Muscle of leg (tissue), 3 donors: ENCODE measurements at regions not wholly inside any gene's neighbourhood (a gene's known extent, or its start where the extent isn't known, plus 50 kb on each side); places are given as distances from the start of the nearest gene placed in this dataset.

Experiments
- DNase-seq: peaks from one replicate; pipeline ENCODE4 v3.0.0; 2013
- H3K27ac ChIP-seq: one replicate; pipeline ENCODE4 v1.5.1; 2013; ENCODE audit warnings: mild to moderate bottlenecking, low read length, control low read depth
- H3K27me3 ChIP-seq: one replicate; pipeline ENCODE4 v1.6.1; 2013; ENCODE audit warnings: low read length; ENCODE audit not compliant: control insufficient read depth, insufficient read depth
- H3K36me3 ChIP-seq: one replicate; pipeline ENCODE4 v1.6.1; 2013; ENCODE audit warnings: low read length; ENCODE audit not compliant: control insufficient read depth, insufficient read depth
- H3K4me1 ChIP-seq: one replicate; pipeline ENCODE4 v1.6.1; 2013; ENCODE audit warnings: low read length; ENCODE audit not compliant: control insufficient read depth, insufficient read depth
- H3K4me3 ChIP-seq: one replicate; pipeline ENCODE4 v1.5.1; 2013; ENCODE audit warnings: low read length, control low read depth
- H3K9me3 ChIP-seq: replicated peaks from 2 replicates; pipeline ENCODE4 v1.6.1; 2013; ENCODE audit warnings: low read depth, low read length; ENCODE audit not compliant: control insufficient read depth
- WGBS: methylation state at CpG from one replicate; pipeline ENCODE4 v1.1.5; 2013; ENCODE audit warnings: missing lambda C conversion rate; ENCODE audit not compliant: insufficient coverage; 5-methylcytosine and 5-hydroxymethylcytosine counted together

DNA sequence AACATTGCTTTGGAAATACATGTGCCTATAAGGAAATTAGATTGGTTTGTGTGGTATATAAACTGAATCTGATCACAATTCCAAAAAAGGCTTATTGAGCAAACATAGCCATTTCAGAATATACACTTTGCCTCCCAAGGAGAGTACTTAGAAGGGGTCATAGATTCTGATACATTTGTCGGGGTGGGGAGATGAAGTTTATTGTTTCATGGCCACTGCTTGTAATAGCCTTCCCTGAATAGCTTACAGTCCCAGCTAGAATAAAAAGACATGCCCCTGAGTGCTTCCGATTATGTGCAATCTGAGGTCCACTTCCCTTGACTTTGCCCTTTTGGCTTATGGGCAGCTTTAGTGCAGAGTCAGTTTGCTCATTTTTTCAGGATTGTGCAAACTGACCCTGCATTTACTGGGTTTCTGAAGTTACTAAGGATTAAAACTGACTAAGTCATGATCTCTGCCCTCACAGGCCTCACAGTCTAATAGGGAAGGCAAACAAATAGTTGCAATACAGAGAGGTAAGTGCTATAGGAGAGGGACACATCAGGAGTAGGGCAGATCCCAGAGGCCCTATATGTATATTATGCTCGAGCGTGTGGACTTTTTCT lies 184.2 kb downstream of the BLID start:
- no peak overlapping the region for H3K4me3 ChIP-seq
- no peak for DNase-seq
- WGBS = 89% methylated on average over 3 of the region's 4 CpGs

DNA sequence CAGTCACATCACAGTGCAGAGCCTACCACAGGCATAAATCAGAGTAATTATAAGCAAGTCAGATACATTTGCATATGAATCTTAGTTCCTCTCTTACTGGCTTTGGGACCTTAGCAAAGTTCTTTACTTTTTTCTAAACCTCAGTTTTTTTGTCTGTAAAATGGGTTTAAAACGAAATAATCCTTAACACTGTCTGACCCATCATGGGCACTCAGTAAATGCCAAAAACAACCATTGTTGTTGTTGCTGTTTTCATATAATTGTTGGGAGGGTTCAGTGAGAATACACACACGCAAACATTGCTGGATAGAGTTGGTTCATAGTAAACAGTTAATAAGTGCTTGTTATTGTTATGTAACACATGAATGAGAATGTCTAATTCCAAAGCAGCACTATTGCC lies 184.9 kb downstream of the BLID start:
- Histone ChIP-seq H3K36me3 (no peaks in the 10 kb centered on the region), H3K9me3 (no peaks in the 10 kb centered on the region), H3K27me3 (no peaks in the 10 kb centered on the region), H3K27ac (no peak overlapping the region), H3K4me1 (peaks cover 15% of the 10 kb centered on the region), H3K4me3 (no peak overlapping the region)
- no peak for DNase-seq
- WGBS = no CpG with 5 or more reads among the region's 2 CpGs

More for the DNA sequence above, 184.2 kb downstream of the BLID start:
- Histone ChIP-seq H3K27ac (no peak overlapping the region), H3K36me3 (no peaks in the 10 kb centered on the region), H3K27me3 (no peaks in the 10 kb centered on the region), H3K9me3 (no peaks in the 10 kb centered on the region), H3K4me1 (peaks cover 15% of the 10 kb centered on the region)

DNA sequence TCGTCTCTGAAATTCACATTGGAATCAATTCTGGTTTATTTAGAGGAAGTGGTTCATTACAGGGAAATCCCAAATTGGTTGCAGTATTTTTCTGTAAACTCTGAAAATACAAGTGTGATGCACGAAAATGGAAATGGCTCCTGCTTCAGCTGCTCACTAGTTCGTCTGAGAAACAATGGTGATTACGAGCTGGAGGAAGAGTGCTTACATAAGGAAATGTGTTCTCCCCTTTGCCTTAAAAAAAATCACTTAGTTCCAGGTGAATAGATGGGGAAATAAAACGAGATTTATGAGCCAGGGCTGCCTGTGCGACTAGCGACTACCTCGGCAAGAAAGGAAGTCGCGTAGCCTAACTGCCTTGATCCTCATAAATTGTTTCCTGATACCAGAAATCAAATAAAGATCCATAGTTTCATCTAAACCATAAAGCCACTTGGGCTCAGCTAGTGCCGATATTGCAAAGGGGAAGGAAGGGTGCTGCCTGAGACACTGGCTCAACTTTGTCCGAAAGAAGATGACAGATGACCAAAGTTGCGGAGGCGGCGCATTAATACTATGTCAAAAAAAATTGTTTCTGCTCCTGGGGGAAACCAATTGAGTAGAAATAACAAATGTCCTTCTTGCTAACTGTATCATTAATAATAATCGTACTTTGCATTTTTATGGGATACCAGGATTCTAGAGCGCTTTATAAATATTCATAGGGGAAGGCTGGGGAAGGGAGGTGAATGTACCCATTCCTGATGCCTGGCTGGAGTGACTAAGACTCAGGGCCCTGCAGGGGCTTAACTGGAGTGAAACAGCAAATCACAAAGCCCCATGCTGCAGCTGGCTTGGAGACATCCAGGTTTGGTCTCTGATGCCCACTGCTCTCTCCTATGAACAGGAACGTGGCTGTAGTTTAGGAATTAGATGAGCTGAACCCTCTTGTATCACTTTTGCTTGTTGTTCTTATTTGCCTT lies 185.7 kb downstream of the BLID start:
- H3K9me3 ChIP-seq = no peaks in the 10 kb centered on the region

DNA sequence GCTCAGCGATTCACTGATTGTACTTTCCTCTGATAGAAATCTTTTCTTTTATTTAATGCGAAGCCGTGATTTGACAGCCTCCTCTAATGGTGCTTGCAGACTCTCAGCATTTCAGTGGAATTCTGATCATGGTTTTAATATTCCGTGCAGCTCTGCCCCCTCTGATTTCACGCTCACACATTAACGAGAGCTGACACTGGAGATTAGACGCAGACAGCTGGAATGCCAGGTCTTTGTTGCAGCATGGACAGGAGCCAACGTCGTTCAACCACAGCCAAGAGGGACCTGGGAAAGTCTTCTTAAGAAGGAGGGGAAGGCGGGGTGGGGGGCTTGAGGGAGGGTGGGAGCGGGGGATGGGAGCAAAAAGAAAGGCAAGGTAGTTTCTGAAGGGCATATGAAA lies 186.4 kb downstream of the BLID start:
- H3K27ac ChIP-seq = peak overlapping the region; percentile 78
- H3K9me3 ChIP-seq = no peaks in the 10 kb centered on the region
- peaks cover 15% of the 10 kb centered on the region for H3K4me1 ChIP-seq
- no peaks in the 10 kb centered on the region for H3K36me3 ChIP-seq
- WGBS = 0% methylated on average over 4 of the region's 11 CpGs
- DNase-seq = peak; percentile 83
- no peaks in the 10 kb centered on the region for H3K27me3 ChIP-seq
- peak overlapping the region; percentile 29 for H3K4me3 ChIP-seq

More for the DNA sequence above, 185.7 kb downstream of the BLID start:
- WGBS = 0% methylated on average over 2 of the region's 18 CpGs
- Histone ChIP-seq H3K4me1 (peaks cover 15% of the 10 kb centered on the region), H3K36me3 (no peaks in the 10 kb centered on the region), H3K4me3 (peak overlapping the region; percentile 29), H3K27me3 (no peaks in the 10 kb centered on the region), H3K27ac (peak overlapping the region; percentile 78)
- DNase-seq = peak; percentile 71

DNA sequence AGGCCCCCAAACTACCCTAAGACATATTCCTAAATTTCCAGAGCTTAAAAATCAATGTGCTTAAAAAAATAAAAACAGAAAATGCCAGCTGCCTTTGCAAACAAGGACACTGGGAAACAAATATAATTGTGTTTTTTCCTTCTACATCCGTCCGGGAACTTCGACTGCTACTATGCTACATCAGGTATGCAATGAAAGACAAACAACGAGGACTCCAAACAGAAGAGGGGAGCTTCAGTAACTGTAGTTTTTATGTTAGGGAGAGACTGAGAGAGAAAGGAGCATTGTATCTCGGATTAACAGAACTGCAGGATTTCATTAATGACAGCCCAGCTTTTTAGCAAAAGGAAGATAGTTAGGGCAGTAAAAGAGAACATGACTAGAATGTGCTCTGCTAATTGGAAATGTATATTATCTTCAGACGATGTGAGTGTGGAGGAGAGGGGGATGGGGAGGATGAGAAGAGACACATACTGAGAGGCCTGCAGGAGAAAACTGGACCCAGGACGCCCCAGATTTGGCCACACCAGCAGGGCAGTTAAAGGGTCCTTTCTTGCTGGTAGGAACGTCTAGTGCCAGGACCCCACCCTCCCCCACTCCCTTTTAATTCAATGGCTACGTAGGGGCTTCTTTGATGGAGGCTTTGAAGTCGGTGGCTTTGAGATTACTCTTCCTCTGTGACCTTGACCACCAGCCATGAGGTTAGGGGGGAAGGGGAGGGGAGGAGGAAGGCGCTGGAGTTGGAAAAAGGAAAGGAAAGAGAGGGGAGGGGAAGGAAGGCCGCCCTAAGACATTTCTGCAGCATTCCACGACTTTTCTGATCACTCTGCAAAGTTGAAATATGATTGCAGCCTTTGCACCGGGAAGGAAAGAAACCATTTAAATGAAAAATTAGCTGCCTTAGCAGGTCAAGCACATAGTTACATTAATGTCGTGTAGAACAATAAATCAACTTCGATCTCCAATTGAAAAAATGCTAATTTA lies 187.1 kb downstream of the BLID start:
- WGBS = 7% methylated on average over 4 of the region's 16 CpGs
- Histone ChIP-seq H3K36me3 (no peaks in the 10 kb centered on the region), H3K27me3 (no peaks in the 10 kb centered on the region), H3K27ac (peak overlapping the region; percentile 49), H3K9me3 (no peaks in the 10 kb centered on the region), H3K4me3 (peak overlapping the region; percentile 23), H3K4me1 (peaks cover 15% of the 10 kb centered on the region)
- peak; percentile 51 for DNase-seq

DNA sequence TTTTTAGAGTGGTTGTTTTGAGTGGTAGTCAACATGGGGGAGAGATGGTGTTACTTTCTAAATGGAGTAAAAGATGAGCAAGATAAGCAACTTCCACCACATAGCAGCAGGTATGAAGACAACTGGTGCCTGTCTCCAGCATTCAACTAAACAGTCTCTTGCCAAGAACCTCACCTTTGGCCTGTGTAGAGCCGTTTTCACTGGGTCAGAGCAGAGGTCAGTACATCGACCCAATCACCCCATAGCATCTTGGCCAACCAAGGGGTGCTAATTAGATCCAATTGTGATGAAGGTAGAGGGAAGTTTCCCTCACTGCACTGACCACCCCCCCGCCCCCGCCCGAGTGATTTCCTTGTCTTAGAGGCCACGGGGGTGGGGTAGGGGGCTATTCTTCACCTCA lies 188.2 kb downstream of the BLID start:
- Histone ChIP-seq H3K4me1 (peaks cover 15% of the 10 kb centered on the region), H3K27me3 (no peaks in the 10 kb centered on the region), H3K4me3 (no peak overlapping the region), H3K27ac (no peak overlapping the region), H3K36me3 (no peaks in the 10 kb centered on the region), H3K9me3 (no peaks in the 10 kb centered on the region)
- DNase-seq = no peak
- WGBS = no CpG with 5 or more reads among the region's 6 CpGs

DNA sequence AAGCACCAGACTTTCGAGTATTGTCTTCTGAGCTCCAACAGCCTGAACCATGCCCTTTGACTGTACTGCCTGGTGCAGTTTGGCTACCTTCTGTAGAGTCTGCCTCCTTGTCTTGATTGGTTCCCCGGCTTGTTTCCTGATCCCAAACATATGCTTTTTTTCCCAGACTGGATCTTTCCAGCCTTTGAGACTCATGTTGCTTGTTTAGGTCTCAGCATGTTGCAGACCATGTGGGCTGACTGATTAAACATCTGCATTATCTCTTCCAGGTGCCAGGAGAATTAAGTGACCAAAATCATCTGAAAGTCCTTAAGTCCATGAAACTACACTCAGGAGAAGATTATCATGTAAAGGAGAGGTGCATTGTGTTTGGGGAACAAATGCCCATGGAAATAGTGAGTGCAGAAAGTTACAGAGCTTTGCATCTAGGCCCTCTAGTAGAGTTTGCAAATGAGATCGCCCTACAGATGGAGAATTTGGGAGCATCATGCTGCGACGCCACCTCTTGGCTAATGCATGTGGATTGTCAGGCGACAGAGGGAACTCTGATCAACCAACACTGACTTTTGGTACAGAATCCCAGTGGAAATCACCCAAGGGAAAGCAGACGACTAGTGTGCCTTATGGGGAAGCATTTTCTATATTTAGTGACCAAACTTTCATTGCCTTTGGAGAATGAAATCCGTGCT lies 188.8 kb downstream of the BLID start:
- H3K4me3 ChIP-seq = no peak overlapping the region
- H3K27me3 ChIP-seq = no peaks in the 10 kb centered on the region
- H3K4me1 ChIP-seq = peaks cover 15% of the 10 kb centered on the region
- H3K9me3 ChIP-seq = no peaks in the 10 kb centered on the region
- DNase-seq = no peak
- H3K27ac ChIP-seq = no peak overlapping the region
- H3K36me3 ChIP-seq = no peaks in the 10 kb centered on the region
- 83% methylated on average over 5 of the region's 8 CpGs for WGBS

DNA sequence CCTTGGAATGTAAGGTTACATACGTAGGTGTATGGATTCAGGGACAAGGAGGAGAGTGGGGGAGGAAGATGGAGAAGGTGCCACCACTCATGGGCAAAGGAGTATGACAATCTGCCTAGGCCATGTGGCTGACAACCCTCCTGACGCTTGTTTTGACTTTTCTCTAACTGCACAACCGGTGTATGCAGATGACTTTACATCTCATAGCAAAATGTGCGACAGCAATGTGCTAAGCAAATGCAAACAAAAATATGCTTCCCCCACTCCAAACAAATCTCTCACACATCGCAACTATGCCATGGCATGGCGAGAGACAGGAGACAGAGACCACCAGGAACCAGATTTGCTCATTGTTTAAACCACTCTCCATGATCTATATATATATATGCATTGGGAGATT lies 191.8 kb downstream of the BLID start:
- Histone ChIP-seq H3K9me3 (no peaks in the 10 kb centered on the region), H3K27me3 (no peaks in the 10 kb centered on the region), H3K36me3 (no peaks in the 10 kb centered on the region), H3K4me3 (no peak overlapping the region), H3K27ac (no peak overlapping the region), H3K4me1 (peaks cover 4% of the 10 kb centered on the region)
- WGBS = 100% methylated on average over 2 of the region's 6 CpGs
- no peak for DNase-seq

DNA sequence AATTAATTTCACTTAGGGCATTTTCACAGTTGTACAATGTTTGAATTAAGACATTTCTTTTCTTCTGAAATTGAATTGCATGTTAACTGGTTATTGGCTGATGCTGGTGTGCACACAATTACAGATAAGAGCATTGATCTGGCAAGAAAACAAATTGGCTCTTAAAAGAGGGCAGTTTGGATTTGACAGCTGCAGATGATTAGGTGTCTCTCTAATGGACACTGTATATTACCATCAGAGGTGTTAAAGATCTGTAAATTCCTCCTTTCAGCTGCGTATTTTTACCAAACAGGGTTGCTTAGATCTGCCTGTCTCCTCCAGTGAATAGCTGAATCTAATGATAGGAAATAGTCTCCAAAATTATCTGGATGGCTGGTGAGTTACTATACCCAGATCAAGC lies 198.5 kb downstream of the BLID start:
- Histone ChIP-seq H3K27me3 (no peaks in the 10 kb centered on the region), H3K4me1 (no peaks in the 10 kb centered on the region), H3K36me3 (no peaks in the 10 kb centered on the region), H3K27ac (no peak overlapping the region), H3K4me3 (no peak overlapping the region), H3K9me3 (no peaks in the 10 kb centered on the region)
- no CpG with 5 or more reads among the region's 1 CpG for WGBS
- DNase-seq = no peak
